H9 (cell line): ENCODE measurements at regions not wholly inside any gene's neighbourhood (a gene's known extent, or its start where the extent isn't known, plus 50 kb on each side); places are given as distances from the start of the nearest gene placed in this dataset.

Experiments used
- DNase-seq: peaks from one replicate; pipeline ENCODE4 v3.0.0-alpha.2; 2017
- H2AFZ ChIP-seq: one replicate; pipeline ENCODE4 v1.6.1; 2013; ENCODE audit warnings: mild to moderate bottlenecking, low read length, control low read depth, moderate library complexity
- H2AK5ac ChIP-seq: 2 replicates; pipeline ENCODE4 v1.6.1; 2013; ENCODE audit warnings: low read length, control low read depth, mixed read lengths; ENCODE audit not compliant: insufficient read length
- H2BK120ac ChIP-seq: one replicate; pipeline ENCODE4 v1.6.1; 2013; ENCODE audit warnings: low read depth, mild to moderate bottlenecking, low read length, control low read depth, inconsistent platforms; ENCODE audit not compliant: poor library complexity, severe bottlenecking
- H2BK12ac ChIP-seq: 2 replicates; pipeline ENCODE4 v1.6.1; 2013; ENCODE audit warnings: low read length, control low read depth, mixed read lengths, low read depth; ENCODE audit not compliant: insufficient read length
- H2BK15ac ChIP-seq: 2 replicates; pipeline ENCODE4 v1.6.1; 2013; ENCODE audit warnings: low read depth, low read length, control low read depth
- H2BK20ac ChIP-seq: one replicate; pipeline ENCODE4 v1.6.1; 2013; ENCODE audit warnings: low read depth, mild to moderate bottlenecking, low read length, control low read depth, inconsistent platforms; ENCODE audit not compliant: poor library complexity, severe bottlenecking
- H2BK5ac ChIP-seq: 2 replicates; pipeline ENCODE4 v1.6.1; 2013; ENCODE audit warnings: low read length, control low read depth, mixed read lengths; ENCODE audit not compliant: insufficient read length
- H3K14ac ChIP-seq: 2 replicates; pipeline ENCODE4 v1.6.1; 2013; ENCODE audit warnings: low read length, control low read depth; ENCODE audit not compliant: insufficient read depth
- H3K18ac ChIP-seq: 2 replicates; pipeline ENCODE4 v1.6.1; 2013; ENCODE audit warnings: low read depth, mild to moderate bottlenecking, mixed read lengths, low read length, control low read depth; ENCODE audit not compliant: insufficient read length
- H3K23ac ChIP-seq: 2 replicates; pipeline ENCODE4 v1.6.1; 2013; ENCODE audit warnings: low read length, control low read depth, mixed read lengths, low read depth; ENCODE audit not compliant: insufficient read length
- H3K23me2 ChIP-seq: 2 replicates; pipeline ENCODE4 v1.6.1; 2013; ENCODE audit warnings: low read depth, mild to moderate bottlenecking, mixed read lengths, low read length, control low read depth; ENCODE audit not compliant: insufficient read length, poor library complexity, severe bottlenecking
- H3K27ac ChIP-seq: 2 replicates; pipeline ENCODE4 v1.5.1; 2013; ENCODE audit warnings: low read length, control low read depth, mixed read lengths, low read depth; ENCODE audit not compliant: insufficient read length
- H3K27me3 ChIP-seq: 2 replicates; pipeline ENCODE4 v1.6.1; 2013; ENCODE audit warnings: low read length, control low read depth, inconsistent platforms; ENCODE audit not compliant: insufficient read depth
- H3K4ac ChIP-seq: 2 replicates; pipeline ENCODE4 v1.6.1; 2013; ENCODE audit warnings: low read depth, mild to moderate bottlenecking, control low read depth, inconsistent platforms, low read length, moderate library complexity
- H3K4me1 ChIP-seq: 2 replicates; pipeline ENCODE4 v1.6.1; 2013; ENCODE audit warnings: low read length, control low read depth, inconsistent platforms; ENCODE audit not compliant: insufficient read depth
- H3K4me2 ChIP-seq: 2 replicates; pipeline ENCODE4 v1.6.1; 2013; ENCODE audit warnings: low read length, control low read depth, mixed read lengths; ENCODE audit not compliant: insufficient read length, insufficient read depth
- H3K56ac ChIP-seq: 2 replicates; pipeline ENCODE4 v1.6.1; 2013; ENCODE audit warnings: low read depth, mild to moderate bottlenecking, mixed read lengths, low read length, control low read depth; ENCODE audit not compliant: insufficient read length
- H3K79me1 ChIP-seq: 2 replicates; pipeline ENCODE4 v1.6.1; 2013; ENCODE audit warnings: low read depth, mild to moderate bottlenecking, moderate library complexity, low read length, control low read depth, inconsistent platforms; ENCODE audit not compliant: insufficient read depth, poor library complexity, severe bottlenecking
- H3K79me2 ChIP-seq: 2 replicates; pipeline ENCODE4 v1.6.1; 2013; ENCODE audit warnings: low read length, control low read depth, inconsistent platforms; ENCODE audit not compliant: insufficient read depth
- H3K9ac ChIP-seq: 2 replicates; pipeline ENCODE4 v1.6.1; 2013; ENCODE audit warnings: low read length, control low read depth, mixed read lengths; ENCODE audit not compliant: insufficient read length; ENCODE audit errors: extremely low read depth
- H3K9me3 ChIP-seq: one replicate; pipeline ENCODE4 v1.6.1; 2013; ENCODE audit warnings: low read depth, low read length, inconsistent platforms; ENCODE audit not compliant: control insufficient read depth
- H3T11ph ChIP-seq: one replicate; pipeline ENCODE4 v1.6.1; 2013; ENCODE audit warnings: mild to moderate bottlenecking, low read length, control low read depth, inconsistent platforms
- H4K20me1 ChIP-seq: one replicate; pipeline ENCODE4 v1.6.1; 2013; ENCODE audit not compliant: control insufficient read depth, insufficient read length, insufficient read depth
- H4K5ac ChIP-seq: 2 replicates; pipeline ENCODE4 v1.6.1; 2013; ENCODE audit warnings: low read depth, mild to moderate bottlenecking, mixed read lengths, low read length, control low read depth; ENCODE audit not compliant: insufficient read length
- H4K8ac ChIP-seq: replicated peaks from 2 replicates; pipeline ENCODE4 v1.6.1; 2013; ENCODE audit warnings: low read length, control low read depth, mixed read lengths, low read depth; ENCODE audit not compliant: insufficient read length
- H4K91ac ChIP-seq: 2 replicates; pipeline ENCODE4 v1.6.1; 2013; ENCODE audit warnings: low read depth, mild to moderate bottlenecking, moderate library complexity, mixed read lengths, low read length, control low read depth; ENCODE audit not compliant: insufficient read length
- H3K27ac Mint-ChIP-seq, 3 experiments: 2 replicates in 2 of 3; 3 replicates in 1 of 3; pipeline ENCODE4 v1.8.0; 2020 to 2021; ENCODE audit warnings: mixed read lengths in 3 of 3, mild to moderate bottlenecking in 1 of 3, moderate library complexity in 1 of 3
- H3K27me3 Mint-ChIP-seq: 2 replicates; pipeline ENCODE4 v1.8.0; 2021; ENCODE audit warnings: low read depth, mild to moderate bottlenecking, moderate library complexity, mixed read lengths
- H3K36me3 Mint-ChIP-seq, 3 experiments: 2 replicates in 2 of 3; 3 replicates in 1 of 3; pipeline ENCODE4 v1.8.0; 2020 to 2021; ENCODE audit warnings: low read depth in 3 of 3, mixed read lengths in 3 of 3; ENCODE audit not compliant: insufficient read depth in 1 of 3
- H3K4me1 Mint-ChIP-seq, 2 experiments: 2 replicates each; pipeline ENCODE4 v1.8.0; 2020; ENCODE audit warnings: mixed read lengths in 2 of 2
- H3K4me3 Mint-ChIP-seq, 2 experiments: 2 replicates in 1 of 2; 3 replicates in 1 of 2; pipeline ENCODE4 v1.8.0; 2020 to 2021; ENCODE audit warnings: mild to moderate bottlenecking in 2 of 2, mixed read lengths in 2 of 2, moderate library complexity in 1 of 2
- H3K9me3 Mint-ChIP-seq, 2 experiments: 2 replicates in 1 of 2; 3 replicates in 1 of 2; pipeline ENCODE4 v1.8.0; 2020; ENCODE audit warnings: mild to moderate bottlenecking in 2 of 2, mixed read lengths in 2 of 2, moderate library complexity in 1 of 2
- WGBS: extraction: QIAGEN DNeasy Blood & Tissue Kit; methylation state at CpG from one replicate; pipeline ENCODE4 v1.1.7; 2013; ENCODE audit warnings: missing lambda C conversion rate, low lambda C conversion rate, mixed read lengths; ENCODE audit not compliant: insufficient read length; ENCODE audit errors: extremely low coverage; 5-methylcytosine and 5-hydroxymethylcytosine counted together
- TF ChIP-seq, protein P1 (sequence below): fragments of 200-600 bp; sonication (generic); conservative IDR thresholded peaks from 3 replicates; pipeline ENCODE4 v1.8.0; 2021; ENCODE audit warnings: antibody characterized with exemption, mild to moderate bottlenecking

DNA sequence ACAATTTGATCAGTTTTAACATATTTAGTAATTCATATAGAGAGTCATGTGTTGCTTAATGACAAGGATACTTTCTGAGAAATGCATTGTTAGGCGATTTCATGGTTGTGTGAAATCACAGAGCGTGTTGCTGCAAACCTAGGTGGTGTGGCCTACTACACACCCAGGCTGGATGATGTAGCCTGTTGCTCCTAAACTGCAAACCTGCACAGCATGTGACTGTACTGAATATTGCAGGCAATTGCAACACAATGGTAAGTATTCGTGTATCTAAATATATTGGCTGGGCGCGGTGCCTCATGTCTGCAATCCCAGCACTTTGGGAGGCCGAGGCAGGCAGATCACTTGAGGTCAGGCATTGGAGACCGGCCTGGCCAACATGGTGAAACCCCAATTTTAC lies 73.7 kb upstream of the BAIAP2L1 start:
- Histone ChIP-seq H2BK15ac (no peak overlapping the region), H3K56ac (no peak overlapping the region), H4K20me1 (no peaks in the 10 kb centered on the region), H3K4me1 (no peaks in the 10 kb centered on the region), H3K23me2 (no peaks in the 10 kb centered on the region), H2BK120ac (no peak overlapping the region), H3K9ac (no peak overlapping the region), H3K23ac (no peak overlapping the region), H3K14ac (no peak overlapping the region), H2AFZ (no peak overlapping the region), H3K18ac (no peak overlapping the region), H2BK20ac (no peak overlapping the region), H4K8ac (no peak overlapping the region), H2AK5ac (no peak overlapping the region), H4K5ac (no peak overlapping the region), H2BK12ac (no peak overlapping the region), H3K9me3 (no peaks in the 10 kb centered on the region), H3K27me3 (no peaks in the 10 kb centered on the region; the same call in 1 of the 2 replicates), H4K91ac (no peak overlapping the region), H3K4me2 (no peak overlapping the region), H3K79me1 (no peaks in the 10 kb centered on the region), H3K4ac (no peak overlapping the region), H3K79me2 (no peaks in the 10 kb centered on the region), H2BK5ac (no peak overlapping the region), H3T11ph (no peak overlapping the region), H3K27ac (no peak overlapping the region)
- H3K27me3 Mint-ChIP-seq: peaks cover 15% of the 10 kb centered on the region
- DNase-seq: no peak
- H3K36me3 Mint-ChIP-seq: no peaks in the 10 kb centered on the region; a peak in 1 of 7 replicates
- H3K27ac Mint-ChIP-seq: no peak overlapping the region
- TF ChIP-seq, protein P1, sequence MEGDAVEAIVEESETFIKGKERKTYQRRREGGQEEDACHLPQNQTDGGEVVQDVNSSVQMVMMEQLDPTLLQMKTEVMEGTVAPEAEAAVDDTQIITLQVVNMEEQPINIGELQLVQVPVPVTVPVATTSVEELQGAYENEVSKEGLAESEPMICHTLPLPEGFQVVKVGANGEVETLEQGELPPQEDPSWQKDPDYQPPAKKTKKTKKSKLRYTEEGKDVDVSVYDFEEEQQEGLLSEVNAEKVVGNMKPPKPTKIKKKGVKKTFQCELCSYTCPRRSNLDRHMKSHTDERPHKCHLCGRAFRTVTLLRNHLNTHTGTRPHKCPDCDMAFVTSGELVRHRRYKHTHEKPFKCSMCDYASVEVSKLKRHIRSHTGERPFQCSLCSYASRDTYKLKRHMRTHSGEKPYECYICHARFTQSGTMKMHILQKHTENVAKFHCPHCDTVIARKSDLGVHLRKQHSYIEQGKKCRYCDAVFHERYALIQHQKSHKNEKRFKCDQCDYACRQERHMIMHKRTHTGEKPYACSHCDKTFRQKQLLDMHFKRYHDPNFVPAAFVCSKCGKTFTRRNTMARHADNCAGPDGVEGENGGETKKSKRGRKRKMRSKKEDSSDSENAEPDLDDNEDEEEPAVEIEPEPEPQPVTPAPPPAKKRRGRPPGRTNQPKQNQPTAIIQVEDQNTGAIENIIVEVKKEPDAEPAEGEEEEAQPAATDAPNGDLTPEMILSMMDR: no peak
- WGBS: no CpG with 5 or more reads among the region's 7 CpGs
- H3K4me3 Mint-ChIP-seq: no peak overlapping the region
- H3K9me3 Mint-ChIP-seq: peaks cover 0 to 5% of the 10 kb centered on the region in 2 experiments; a peak in 2 of 5 replicates
- peaks cover 10 to 16% of the 10 kb centered on the region in 2 experiments for H3K4me1 Mint-ChIP-seq
